NCI-H128 (cell line): ENCODE measurements at regions not wholly inside any gene's neighbourhood (a gene's known extent, or its start where the extent isn't known, plus 50 kb on each side); places are given as distances from the start of the nearest gene placed in this dataset.
"Not testable (repeated sequence)": the region's sequence is repeated elsewhere in the genome, so short reads cannot be mapped to it uniquely, and the experiment has no call there.

ENCODE experiments used
- DNase-seq: peaks from one replicate; lab custom pipeline; 2025; ENCODE audit not compliant: unreplicated experiment; lab: John Stamatoyannopoulos, UW

- no peak for DNase-seq
These were observed 120.4 kb upstream of the ZNF184 start for GRCh38 chr6:27593200-27593818.

DNA sequence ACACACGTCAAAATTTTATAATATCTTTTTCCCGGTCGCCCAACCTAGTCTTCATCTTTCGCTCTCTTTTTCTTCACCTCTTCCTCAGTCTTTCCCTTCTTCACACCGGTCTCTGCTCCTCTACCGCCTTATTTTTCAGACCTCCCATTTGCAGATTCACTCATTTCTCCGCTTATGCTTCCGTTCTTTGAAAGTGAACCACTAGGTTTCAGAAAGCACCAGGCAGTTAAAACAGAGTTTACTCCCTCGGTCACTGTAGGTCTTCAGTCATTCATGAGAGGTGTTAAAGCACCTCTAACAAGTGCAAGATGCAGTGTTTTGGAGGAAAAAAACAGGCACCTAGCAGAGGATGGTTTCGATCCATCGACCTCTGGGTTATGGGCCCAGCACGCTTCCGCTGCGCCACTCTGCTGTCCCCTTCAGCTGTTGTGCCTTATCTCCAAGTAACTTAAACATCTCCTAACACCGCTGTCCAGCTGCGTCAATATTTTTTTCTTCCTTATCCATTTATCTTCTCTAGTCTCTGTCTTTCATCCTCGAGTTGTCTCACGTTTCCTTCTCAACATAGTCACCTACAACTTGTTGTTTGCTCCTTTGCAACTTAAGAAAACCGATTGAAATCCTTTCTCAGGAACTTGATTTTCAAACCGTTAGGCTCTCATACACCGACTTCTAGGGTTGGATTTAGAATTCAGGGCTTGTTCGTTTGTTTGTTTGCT, 119.7 kb upstream of the ZNF184 start:
- no peak for DNase-seq

DNA sequence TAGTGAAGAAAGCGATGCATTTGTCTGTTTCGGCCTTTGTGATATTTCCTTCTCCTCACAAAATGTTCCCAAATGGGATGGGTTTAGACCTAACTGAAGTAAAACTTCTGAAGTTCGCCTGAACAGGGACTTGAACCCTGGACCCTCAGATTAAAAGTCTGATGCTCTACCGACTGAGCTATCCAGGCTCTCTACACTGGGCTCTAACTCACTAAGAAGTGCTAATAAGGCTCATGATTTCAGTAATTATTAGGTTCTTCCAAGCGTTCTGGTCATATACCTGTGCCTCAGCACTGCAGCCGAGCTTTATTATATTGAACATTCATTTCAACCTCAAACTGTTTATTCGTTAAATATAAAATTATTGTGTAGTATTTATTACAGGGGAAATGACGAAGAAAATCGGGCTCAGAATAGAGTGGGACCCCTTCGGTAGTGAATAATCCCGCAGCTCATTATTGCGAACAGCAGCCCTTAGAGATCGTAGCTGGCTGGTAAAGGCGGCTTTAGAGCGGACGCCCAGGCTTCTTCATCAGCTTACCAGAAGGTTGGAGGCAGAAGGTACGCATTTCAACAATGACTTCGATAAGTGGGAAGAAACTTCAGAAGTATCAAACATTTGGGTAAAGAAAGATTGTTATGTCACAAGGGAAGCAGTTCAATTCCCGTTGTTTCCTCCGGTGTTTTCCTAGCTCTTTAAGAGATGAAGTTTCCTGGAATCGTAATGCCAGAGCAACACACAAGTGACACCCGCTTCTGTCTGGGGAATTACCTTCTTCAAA, 119.0 kb upstream of the ZNF184 start:
- no peak for DNase-seq

DNA sequence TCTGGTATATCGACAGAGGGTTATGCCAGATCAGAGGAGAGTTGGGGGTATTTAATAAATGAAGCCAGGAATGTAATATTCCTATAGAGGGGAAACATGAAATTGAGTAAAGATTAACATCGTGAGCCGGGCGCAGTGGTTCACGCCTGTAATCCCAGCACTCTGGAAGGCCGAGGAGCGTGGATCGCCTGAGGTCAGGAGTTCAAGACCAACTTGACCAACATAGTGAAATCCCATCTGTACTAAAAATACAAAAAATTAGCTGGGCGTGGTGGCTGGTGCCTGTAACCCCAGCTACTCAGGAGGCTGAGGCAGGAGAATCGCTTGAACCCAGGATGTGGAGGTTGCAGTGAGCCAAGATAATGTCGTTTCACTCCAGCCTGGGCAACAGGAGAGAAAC, 112.4 kb upstream of the ZNF184 start:
- DNase-seq = not testable (repeated sequence)

DNA sequence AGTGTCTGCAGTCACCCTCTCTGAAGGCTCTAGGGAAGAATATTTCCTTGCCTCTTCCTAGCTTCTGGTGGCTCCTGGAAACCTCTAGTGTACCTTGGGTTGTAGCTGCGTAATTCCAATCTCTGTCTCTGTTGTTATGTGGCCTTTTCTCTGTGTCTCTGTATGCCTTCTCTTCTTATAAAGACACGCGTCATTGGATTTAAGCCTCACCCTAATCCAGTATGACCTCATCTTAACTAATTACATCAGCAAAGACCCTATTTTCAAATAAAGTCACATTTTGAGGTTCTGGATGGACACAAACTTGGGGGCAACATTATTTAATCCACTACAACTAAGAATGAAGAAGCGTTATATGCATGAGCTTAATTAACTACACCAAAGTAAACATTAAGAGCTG, 111.4 kb upstream of the ZNF184 start:
- no peak for DNase-seq

GRCh38 chr6:27582928-27583725, 110.2 kb upstream of the ZNF184 start:
- no peak for DNase-seq

DNA sequence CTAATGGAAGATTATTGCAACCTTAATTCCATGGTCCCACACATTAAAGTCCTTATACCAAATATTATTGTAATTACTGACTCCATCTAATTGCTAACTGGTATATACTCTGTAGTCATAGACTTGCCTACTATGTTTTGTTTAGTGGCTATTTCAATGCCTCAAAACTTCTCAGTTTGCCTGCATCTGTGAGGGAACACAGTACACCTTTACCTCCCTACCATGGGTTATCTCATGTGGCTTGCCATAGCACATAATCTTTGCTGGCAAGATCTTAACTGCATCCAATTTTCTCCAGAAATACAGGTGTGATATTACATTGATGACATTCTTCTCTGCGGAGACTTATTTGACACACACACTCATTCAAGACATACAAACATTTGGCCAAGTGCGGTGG, 107.1 kb upstream of the ZNF184 start:
- DNase-seq = no peak

GRCh38 chr6:27577922-27578321, 105.0 kb upstream of the ZNF184 start:
- no peak for DNase-seq

GRCh38 chr6:27575594-27576361, 102.9 kb upstream of the ZNF184 start:
- no peak for DNase-seq

DNA sequence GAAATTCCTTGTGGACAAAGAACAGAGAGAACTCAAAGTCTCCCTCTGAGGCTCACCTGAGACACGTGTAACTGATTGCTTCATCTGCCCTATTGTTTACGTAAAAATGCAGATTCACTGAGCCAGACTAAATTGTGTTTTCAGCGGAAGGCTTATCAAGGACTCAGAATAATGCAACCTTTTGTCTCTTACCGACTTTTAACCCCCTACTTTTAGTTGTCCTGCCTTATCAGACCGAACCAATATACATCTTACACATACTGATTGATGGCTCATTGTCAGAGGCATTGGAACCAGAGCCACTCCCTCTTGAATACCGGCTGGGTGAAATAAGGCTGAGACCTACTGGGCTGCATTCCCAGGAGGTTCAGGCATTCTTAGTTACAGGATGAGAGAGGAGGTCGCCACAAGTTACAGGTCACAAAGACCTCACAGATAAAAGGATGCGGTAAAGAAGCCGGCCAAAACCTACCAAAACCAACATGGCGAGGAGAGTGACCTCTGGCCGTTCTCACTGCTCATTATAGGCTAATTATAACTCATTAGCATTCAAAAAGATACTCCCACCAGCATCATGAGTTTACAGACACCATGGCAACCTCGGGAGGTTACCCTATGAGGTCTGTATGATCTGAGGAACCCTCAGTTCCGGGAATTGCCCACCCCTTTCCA, 95.5 kb upstream of the ZNF184 start:
- DNase-seq = no peak

DNA sequence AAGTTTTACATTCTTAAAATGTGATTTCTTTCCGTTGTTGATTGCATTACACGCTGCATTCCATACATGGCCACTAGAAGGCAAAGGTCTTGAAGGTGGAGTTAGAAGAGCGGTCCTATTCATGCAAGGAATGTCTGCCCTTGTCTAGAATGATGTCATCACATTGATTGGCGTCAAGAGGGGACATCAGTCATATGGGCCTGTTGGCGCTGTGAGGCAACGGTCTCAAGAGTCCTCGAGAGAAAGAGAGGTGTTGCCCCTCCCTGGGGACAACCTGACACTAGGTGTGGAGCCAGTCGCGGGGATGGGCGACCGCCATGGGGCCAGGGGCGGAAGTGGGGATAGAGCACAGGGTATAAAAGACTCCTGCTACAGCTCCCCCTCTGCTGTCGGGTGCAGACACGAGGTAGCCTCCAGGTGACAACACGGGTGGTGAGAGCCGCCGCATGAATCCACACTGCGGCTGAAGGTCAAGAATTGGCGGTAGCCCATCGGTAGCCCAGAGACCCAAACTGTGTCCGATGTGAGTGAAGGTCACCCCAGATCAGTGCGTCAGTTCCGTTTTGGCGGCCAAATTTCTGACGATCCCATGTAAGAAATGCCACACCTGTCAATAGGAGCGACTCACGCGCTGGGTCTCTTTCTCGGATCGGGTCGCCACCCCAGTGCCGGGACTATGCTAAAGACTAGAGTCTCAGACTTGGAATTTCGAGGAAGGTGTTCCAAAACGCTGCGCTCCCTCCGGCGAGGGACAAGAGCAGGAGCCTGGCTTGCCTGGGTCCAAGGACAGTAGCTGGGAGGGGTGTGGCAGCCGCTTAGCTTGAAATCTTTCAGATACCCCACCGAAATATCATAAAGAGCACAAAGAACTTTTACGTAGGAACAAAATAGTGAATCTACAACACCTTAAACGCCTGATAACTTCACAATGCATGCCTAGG, 93.2 kb upstream of the ZNF184 start:
- DNase-seq = no peak

GRCh38 chr6:27562027-27562410, 89.1 kb upstream of the ZNF184 start:
- no peak for DNase-seq

GRCh38 chr6:27558028-27558724, 85.3 kb upstream of the ZNF184 start:
- no peak for DNase-seq

DNA sequence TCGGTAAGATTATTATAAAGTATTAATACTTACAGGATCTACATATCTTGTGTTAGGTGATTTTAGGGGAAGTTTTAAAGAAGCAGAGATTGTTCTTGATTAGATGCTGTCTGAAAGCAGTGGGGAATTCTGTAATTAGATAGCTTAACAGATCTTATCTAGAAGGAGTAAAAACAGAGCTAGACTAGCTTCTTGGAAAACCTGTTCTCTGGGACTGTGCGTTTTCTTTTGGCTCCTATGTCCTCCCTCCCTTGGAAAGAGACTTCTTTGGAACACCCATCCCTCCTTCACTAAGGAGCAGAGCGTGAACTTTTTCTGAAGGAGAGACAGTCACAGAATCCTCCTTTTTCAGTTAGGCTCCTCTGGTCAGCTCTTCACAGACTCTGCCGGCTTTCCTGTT, 83.5 kb upstream of the ZNF184 start:
- no peak for DNase-seq

GRCh38 chr6:27553123-27553904, 80.4 kb upstream of the ZNF184 start:
- DNase-seq = no peak

GRCh38 chr6:27551607-27552006, 78.7 kb upstream of the ZNF184 start:
- DNase-seq = no peak

DNA sequence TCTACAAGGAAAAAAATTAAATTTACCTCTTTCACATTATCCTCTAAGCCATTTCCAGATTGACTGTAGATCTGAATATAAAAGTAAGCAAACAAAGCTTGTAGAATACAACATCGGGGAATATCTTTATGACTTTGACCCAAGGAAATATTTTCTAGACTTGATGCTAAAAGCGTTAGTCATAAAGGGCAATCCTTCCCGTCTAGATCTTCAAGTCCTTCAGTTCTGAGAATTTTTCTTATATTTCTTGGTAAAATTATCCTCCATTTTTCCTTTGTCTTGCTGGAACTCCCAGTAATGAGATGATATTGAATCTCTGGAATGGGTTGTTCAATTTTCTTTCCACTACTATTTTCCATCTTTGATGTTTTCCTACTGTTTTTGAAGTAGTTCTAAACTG, 77.8 kb upstream of the ZNF184 start:
- DNase-seq = no peak

DNA sequence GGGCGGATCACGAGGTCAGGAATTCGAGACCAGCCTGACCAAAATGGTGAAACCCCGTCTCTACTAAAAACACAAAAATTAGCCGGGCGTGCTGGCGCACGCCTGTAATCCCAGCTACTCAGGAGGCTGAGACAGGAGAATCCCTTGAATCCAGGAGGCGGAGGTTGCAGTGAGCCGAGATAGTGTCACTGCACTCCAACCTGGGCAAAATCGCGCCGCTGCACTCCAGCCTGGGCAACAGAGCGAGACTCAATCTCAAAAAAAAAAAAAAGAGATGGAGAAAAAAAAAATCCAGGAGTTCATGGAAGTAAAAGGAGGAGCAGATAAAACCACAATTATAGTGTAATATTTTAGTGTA, 76.3 kb upstream of the ZNF184 start:
- DNase-seq = not testable (repeated sequence)
